ENCODE measurements at regions not wholly inside any gene's neighbourhood (a gene's known extent, or its start where the extent isn't known, plus 50 kb on each side); places are given as distances from the start of the nearest gene placed in this dataset.

- no peak for TF ChIP-seq POLR2AphosphoS5 (IDR thresholded peaks at IDR 0.05)
- TF ChIP-seq POLR2A (IDR thresholded peaks at IDR 0.05): no peak
- no peak for TF ChIP-seq CTCF (IDR thresholded peaks at IDR 0.05)
- TF ChIP-seq EP300 (IDR thresholded peaks at IDR 0.05; ENCODE audit: low read depth): no peak
These were observed 1270.9 kb downstream of the CDH11 start for GRCh38 chr16:63850979-63851378.

Data from transverse colon (tissue), 4 donors.